PC-3 (cell line): ENCODE measurements at regions not wholly inside any gene's neighbourhood (a gene's known extent, or its start where the extent isn't known, plus 50 kb on each side); places are given as distances from the start of the nearest gene placed in this dataset.

Experiments used
- ATAC-seq: fragments of 200-7000 bp; cut with Tn5 transposase; 2 replicates; pipeline ENCODE4 v1.9.1; 2020; ENCODE audit warnings: mild to moderate bottlenecking, moderate library complexity
- BruUV-seq: library from RNA; stranded (reverse); fragments of 400-500 nt; replicated peaks from 2 replicates; lab custom pipeline; 2021; lab: Mats Ljungman, UMichigan
- CTCF ChIA-PET: fragments of 300-600 bp; sonication (Branson Sonifier 250); formaldehyde crosslinking; loops from one replicate; lab custom pipeline; 2022; ENCODE audit warnings: antibody characterized with exemption; lab: Charles Lee
- POLR2A ChIA-PET: fragments of 300-600 bp; sonication (Branson Sonifier 250); formaldehyde crosslinking; loops from one replicate; lab custom pipeline; 2022; ENCODE audit warnings: antibody characterized with exemption; ENCODE audit not compliant: unreplicated experiment; lab: Charles Lee
- DNase-seq: peaks from one replicate; pipeline ENCODE4 v3.0.0-alpha.2; 2015
- H2AFZ ChIP-seq: fragments of 300-600 bp; sonication (generic); 2 replicates; pipeline ENCODE4 v1.6.0; 2016; ENCODE audit warnings: antibody characterized with exemption, low read length
- H3F3A ChIP-seq: fragments of 300-600 bp; sonication (generic); one replicate; pipeline ENCODE4 v1.6.0; 2017; ENCODE audit warnings: antibody characterized with exemption, low read length, control low read depth, mild to moderate bottlenecking; ENCODE audit not compliant: unreplicated experiment
- H3K27ac ChIP-seq: fragments of 300-600 bp; sonication (generic); 2 replicates; pipeline ENCODE4 v1.5.1; 2016; ENCODE audit warnings: mild to moderate bottlenecking, low read length
- H3K27me3 ChIP-seq: fragments of 300-600 bp; sonication (generic); 2 replicates; pipeline ENCODE4 v1.6.1; 2016; ENCODE audit warnings: low read length, mixed read lengths
- H3K36me3 ChIP-seq: fragments of 300-600 bp; sonication (generic); 2 replicates; pipeline ENCODE4 v1.6.1; 2016; ENCODE audit warnings: low read depth, mixed run types, low read length, mixed read lengths
- H3K4me1 ChIP-seq: fragments of 300-600 bp; sonication (generic); 2 replicates; pipeline ENCODE4 v1.5.1; 2016; ENCODE audit warnings: low read length; ENCODE audit not compliant: insufficient read depth
- H3K4me2 ChIP-seq: fragments of 300-600 bp; sonication (generic); 2 replicates; pipeline ENCODE4 v1.6.0; 2016; ENCODE audit warnings: low read length
- H3K4me3 ChIP-seq: fragments of 300-600 bp; sonication (generic); 2 replicates; pipeline ENCODE4 v1.5.1; 2016; ENCODE audit warnings: mild to moderate bottlenecking, low read length, mixed read lengths
- H3K79me2 ChIP-seq: fragments of 300-600 bp; sonication (generic); 2 replicates; pipeline ENCODE4 v1.6.1; 2017; ENCODE audit warnings: low read length, mixed read lengths
- H3K9ac ChIP-seq: fragments of 300-600 bp; sonication (generic); 2 replicates; pipeline ENCODE4 v1.6.0; 2016; ENCODE audit warnings: mild to moderate bottlenecking, low read length
- H3K9me2 ChIP-seq: fragments of 300-600 bp; sonication (generic); replicated peaks from 2 replicates; pipeline ENCODE4 v1.6.1; 2016; ENCODE audit warnings: mixed run types, low read length, mixed read lengths
- H3K9me3 ChIP-seq: fragments of 300-600 bp; sonication (generic); 2 replicates; pipeline ENCODE4 v1.6.1; 2016; ENCODE audit warnings: low read length, mixed read lengths
- H4K20me1 ChIP-seq: fragments of 300-600 bp; sonication (generic); 2 replicates; pipeline ENCODE4 v1.6.1; 2016; ENCODE audit warnings: low read length, mixed read lengths
- CTCF ChIP-seq: fragments of 300-600 bp; sonication (generic); conservative IDR thresholded peaks from 2 replicates; pipeline ENCODE4 v1.5.1; 2017; ENCODE audit warnings: antibody characterized with exemption, low read depth, mild to moderate bottlenecking, low read length
- EZH2 ChIP-seq: fragments of 300-600 bp; sonication (generic); IDR thresholded peaks from one replicate; pipeline ENCODE4 v1.6.1; 2017; ENCODE audit warnings: antibody characterized with exemption, mild to moderate bottlenecking, low read length; ENCODE audit not compliant: unreplicated experiment
- EZH2phosphoT487 ChIP-seq: fragments of 300-600 bp; sonication (generic); IDR thresholded peaks from 2 replicates; pipeline ENCODE4 v1.6.1; 2018; ENCODE audit warnings: mild to moderate bottlenecking, antibody characterized with exemption, low read length, borderline replicate concordance
- intact Hi-C: fragments of 100-400 bp; cut with micrococcal nuclease; formaldehyde crosslinking; loops from 2 replicates; pipeline ENCODE4 v1.9.0; 2023

DNA sequence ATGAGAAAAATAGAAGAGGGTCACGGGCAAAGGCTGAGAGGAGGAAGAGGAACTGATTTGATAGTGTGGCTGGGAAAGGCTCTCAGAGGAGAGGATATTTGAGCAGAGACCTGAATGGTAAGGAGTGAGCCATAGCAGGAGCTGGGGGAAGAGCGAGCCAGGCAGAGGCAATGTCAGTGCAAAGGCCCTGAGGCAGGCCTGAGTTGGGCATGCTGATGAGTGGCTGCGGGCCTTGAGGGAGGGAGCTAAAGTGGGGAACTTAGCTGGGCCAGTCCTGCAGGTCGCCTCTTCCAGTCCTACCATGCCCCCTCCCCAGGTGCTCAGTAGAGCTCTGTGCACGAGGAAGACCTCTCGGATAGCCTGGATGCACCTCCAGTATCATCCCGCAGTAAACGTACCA lies 55.4 kb upstream of the FGFR2 start:
- no peaks in the 10 kb centered on the region for H3F3A ChIP-seq
- POLR2A ChIA-PET, result no interaction called here
- CTCF ChIA-PET, result no interaction called here
- H3K4me2 ChIP-seq, result no peak overlapping the region
- TF ChIP-seq EZH2phosphoT487 (no peak), EZH2 (no peak), CTCF (no peak)
- no peaks in the 10 kb centered on the region for H3K4me1 ChIP-seq
- H3K9me2 ChIP-seq, result no peaks in the 10 kb centered on the region
- no peaks in the 10 kb centered on the region for H3K9me3 ChIP-seq
- intact Hi-C loops, result no loop called here
- DNase-seq (no peak), ATAC-seq (no peak)
- no peaks in the 10 kb centered on the region for H4K20me1 ChIP-seq
- H2AFZ ChIP-seq, result no peak overlapping the region
- H3K4me3 ChIP-seq, result no peak overlapping the region
- no TSS peak for BruUV-seq
- no peaks in the 10 kb centered on the region for H3K36me3 ChIP-seq
- H3K27ac ChIP-seq, result no peak overlapping the region
- peaks cover 50% of the 10 kb centered on the region for H3K27me3 ChIP-seq
- H3K9ac ChIP-seq, result no peak overlapping the region
- H3K79me2 ChIP-seq, result no peaks in the 10 kb centered on the region

GRCh38 chr10:121648493-121648892 lies 50.2 kb upstream of the FGFR2 start:
- ChIA-PET CTCF (no interaction called here), POLR2A (no interaction called here)
- no TSS peak for BruUV-seq
- Histone ChIP-seq H3K4me3 (no peak overlapping the region), H3K4me2 (no peak overlapping the region), H3K9ac (no peak overlapping the region), H3F3A (no peaks in the 10 kb centered on the region), H3K79me2 (no peaks in the 10 kb centered on the region), H3K27ac (no peak overlapping the region), H2AFZ (no peak overlapping the region), H3K27me3 (peaks cover 47% of the 10 kb centered on the region), H3K9me2 (no peaks in the 10 kb centered on the region), H3K4me1 (no peaks in the 10 kb centered on the region), H4K20me1 (no peaks in the 10 kb centered on the region), H3K36me3 (no peaks in the 10 kb centered on the region), H3K9me3 (no peaks in the 10 kb centered on the region)
- intact Hi-C loops, result no loop called here
- ATAC-seq, result no peak
- TF ChIP-seq CTCF (no peak), EZH2 (no peak), EZH2phosphoT487 (no peak)
- DNase-seq, result no peak

GRCh38 chr10:121648059-121648458 lies 49.8 kb upstream of the FGFR2 start:
- Histone ChIP-seq H3K36me3 (no peaks in the 10 kb centered on the region), H3K4me1 (no peaks in the 10 kb centered on the region), H3K27ac (no peak overlapping the region), H3K4me3 (no peak overlapping the region), H3K79me2 (no peaks in the 10 kb centered on the region), H3K4me2 (no peak overlapping the region), H4K20me1 (no peaks in the 10 kb centered on the region), H3K27me3 (peaks cover 46% of the 10 kb centered on the region), H3K9me3 (no peaks in the 10 kb centered on the region), H3F3A (no peaks in the 10 kb centered on the region), H3K9ac (no peak overlapping the region), H2AFZ (no peak overlapping the region), H3K9me2 (no peaks in the 10 kb centered on the region)
- intact Hi-C loops, result no loop called here
- CTCF ChIA-PET, result no interaction called here
- ATAC-seq (no peak), DNase-seq (no peak)
- POLR2A ChIA-PET, result no interaction called here
- BruUV-seq, result no TSS peak
- TF ChIP-seq CTCF (no peak), EZH2 (no peak), EZH2phosphoT487 (no peak)
